HTR-8/SVneo (cell line): ENCODE measurements at regions not wholly inside any gene's neighbourhood (a gene's known extent, or its start where the extent isn't known, plus 50 kb on each side); places are given as distances from the start of the nearest gene placed in this dataset.

Experiments used
- DNase-seq: peaks from one replicate; pipeline ENCODE4 v3.0.0; 2011; ENCODE audit warnings: low spot score, mixed read lengths; ENCODE audit not compliant: insufficient read length
- FAIRE-seq: peaks from 2 replicates; lab custom pipeline; 2011; peaks lifted over from hg19 to GRCh38; lab: Jason Lieb, UNC

- DNase-seq (no peak), FAIRE-seq (no peak)
Observed at GRCh38 chr6:90807791-90808701, 221.2 kb upstream of the MAP3K7 start.

GRCh38 chr6:90805619-90806155 lies 218.8 kb upstream of the MAP3K7 start:
- DNase-seq (no peak), FAIRE-seq (no peak)

GRCh38 chr6:90803956-90804355 lies 217.1 kb upstream of the MAP3K7 start:
- DNase-seq (no peak), FAIRE-seq (no peak)

GRCh38 chr6:90795078-90795477 lies 208.2 kb upstream of the MAP3K7 start:
- no peak for FAIRE-seq
- DNase-seq, result no peak

- no peak for DNase-seq
- FAIRE-seq, result no peak
Observed at GRCh38 chr6:90793771-90794170, 206.9 kb upstream of the MAP3K7 start.

GRCh38 chr6:90790696-90791095 lies 203.8 kb upstream of the MAP3K7 start:
- DNase-seq (peak; percentile 1), FAIRE-seq (no peak)

GRCh38 chr6:90790058-90790457 lies 203.2 kb upstream of the MAP3K7 start:
- DNase-seq, result no peak

GRCh38 chr6:90788781-90789180 lies 201.9 kb upstream of the MAP3K7 start:
- DNase-seq (no peak), FAIRE-seq (no peak)

More at GRCh38 chr6:90790058-90790457, 203.2 kb upstream of the MAP3K7 start:
- FAIRE-seq, result no peak

- DNase-seq (no peak), FAIRE-seq (no peak)
Observed at GRCh38 chr6:90787446-90787845, 200.6 kb upstream of the MAP3K7 start.

GRCh38 chr6:90780778-90781177 lies 193.9 kb upstream of the MAP3K7 start:
- DNase-seq (no peak), FAIRE-seq (no peak)

- no peak for FAIRE-seq
- no peak for DNase-seq
Observed at GRCh38 chr6:90780141-90780540, 193.3 kb upstream of the MAP3K7 start.

- no peak for FAIRE-seq
- DNase-seq, result no peak
Observed at GRCh38 chr6:90778417-90779203, 191.7 kb upstream of the MAP3K7 start.

GRCh38 chr6:90770778-90771177 lies 183.9 kb upstream of the MAP3K7 start:
- FAIRE-seq, result no peak
- DNase-seq, result no peak

GRCh38 chr6:90765895-90766294 lies 179.0 kb upstream of the MAP3K7 start:
- FAIRE-seq, result no peak

GRCh38 chr6:90765491-90765890 lies 178.6 kb upstream of the MAP3K7 start:
- no peak for FAIRE-seq
- DNase-seq, result no peak

More at GRCh38 chr6:90765895-90766294, 179.0 kb upstream of the MAP3K7 start:
- no peak for DNase-seq

GRCh38 chr6:90764001-90764400 lies 177.1 kb upstream of the MAP3K7 start:
- no peak for DNase-seq
- FAIRE-seq, result no peak

- DNase-seq (no peak), FAIRE-seq (no peak)
Observed at GRCh38 chr6:90759664-90760063, 172.8 kb upstream of the MAP3K7 start.

GRCh38 chr6:90758741-90759140 lies 171.9 kb upstream of the MAP3K7 start:
- DNase-seq (no peak), FAIRE-seq (no peak)

GRCh38 chr6:90753820-90754643 lies 167.2 kb upstream of the MAP3K7 start:
- DNase-seq (no peak), FAIRE-seq (no peak)

GRCh38 chr6:90739802-90740201 lies 152.9 kb upstream of the MAP3K7 start:
- no peak for DNase-seq
- no peak for FAIRE-seq
